IPS DF 4.7 (cell line): ENCODE measurements at regions not wholly inside any gene's neighbourhood (a gene's known extent, or its start where the extent isn't known, plus 50 kb on each side); places are given as distances from the start of the nearest gene placed in this dataset.
"Not testable (repeated sequence)": the region's sequence is repeated elsewhere in the genome, so short reads cannot be mapped to it uniquely, and the experiment has no call there.

ENCODE experiments used
- DNase-seq: peaks from one replicate; pipeline ENCODE4 v3.0.0-alpha.2; 2013; ENCODE audit warnings: low spot score; ENCODE audit errors: extremely low read depth

GRCh38 chr5:10921160-10921559 lies 160.1 kb upstream of the DAP start:
- no peak for DNase-seq

GRCh38 chr5:10920400-10920799 lies 159.4 kb upstream of the DAP start:
- no peak for DNase-seq

- DNase-seq: no peak
Measured at GRCh38 chr5:10914741-10915480, 153.9 kb upstream of the DAP start.

- DNase-seq: no peak
Measured at GRCh38 chr5:10913841-10914240, 152.8 kb upstream of the DAP start.

- no peak for DNase-seq
Measured at GRCh38 chr5:10913181-10913810, 152.3 kb upstream of the DAP start.

- no peak for DNase-seq
Measured at GRCh38 chr5:10912435-10912834, 151.4 kb upstream of the DAP start.

GRCh38 chr5:10910261-10910660 lies 149.2 kb upstream of the DAP start:
- no peak for DNase-seq

- no peak for DNase-seq
Measured at GRCh38 chr5:10904862-10905432, 143.9 kb upstream of the DAP start.

- DNase-seq: no peak
Measured at GRCh38 chr5:10903786-10904560, 142.9 kb upstream of the DAP start.

GRCh38 chr5:10902145-10902544 lies 141.1 kb upstream of the DAP start:
- DNase-seq: no peak

- DNase-seq: no peak
Measured at GRCh38 chr5:10898514-10898913, 137.5 kb upstream of the DAP start.

- no peak for DNase-seq
Measured at GRCh38 chr5:10896016-10896415, 135.0 kb upstream of the DAP start.

GRCh38 chr5:10894445-10895054 lies 133.5 kb upstream of the DAP start:
- DNase-seq: no peak

- DNase-seq: no peak
Measured at GRCh38 chr5:10892911-10893215, 131.8 kb upstream of the DAP start.

GRCh38 chr5:10892147-10892910 lies 131.3 kb upstream of the DAP start:
- DNase-seq: no peak

GRCh38 chr5:10891193-10891592 lies 130.2 kb upstream of the DAP start:
- no peak for DNase-seq

- DNase-seq: no peak
Measured at GRCh38 chr5:10886497-10886896, 125.5 kb upstream of the DAP start.

GRCh38 chr5:10885026-10885425 lies 124.0 kb upstream of the DAP start:
- no peak for DNase-seq

- DNase-seq: not testable (repeated sequence)
Measured at GRCh38 chr5:10883945-10884344, 122.9 kb upstream of the DAP start.

GRCh38 chr5:10880934-10881333 lies 119.9 kb upstream of the DAP start:
- no peak for DNase-seq

- DNase-seq: not testable (repeated sequence)
Measured at GRCh38 chr5:10876996-10877395, 116.0 kb upstream of the DAP start.
